ENCODE measurements at regions not wholly inside any gene's neighbourhood (a gene's known extent, or its start where the extent isn't known, plus 50 kb on each side); places are given as distances from the start of the nearest gene placed in this dataset.

GRCh38 chr3:174620855-174621472 lies 238.2 kb upstream of the NAALADL2 start:
- no peak overlapping the region for H3K27ac Mint-ChIP-seq
- H3K9me3 Mint-ChIP-seq: no peaks in the 10 kb centered on the region
- no peak overlapping the region for H3K4me3 Mint-ChIP-seq
- no peak for DNase-seq
- no peaks in the 10 kb centered on the region for H3K4me1 Mint-ChIP-seq
- no peaks in the 10 kb centered on the region for H3K27me3 Mint-ChIP-seq (ENCODE audit: low read depth, poor library complexity)
- TF ChIP-seq CTCF (IDR thresholded peaks at IDR 0.05): no peak
- no peaks in the 10 kb centered on the region for H3K36me3 Mint-ChIP-seq (ENCODE audit: low read depth)

GRCh38 chr3:174633342-174633741 lies 225.8 kb upstream of the NAALADL2 start:
- Mint-ChIP-seq H3K36me3 (ENCODE audit: low read depth) (no peaks in the 10 kb centered on the region), H3K27ac (no peak overlapping the region), H3K4me1 (no peaks in the 10 kb centered on the region), H3K9me3 (no peaks in the 10 kb centered on the region), H3K4me3 (no peak overlapping the region), H3K27me3 (ENCODE audit: low read depth, poor library complexity) (no peaks in the 10 kb centered on the region)
- no peak for TF ChIP-seq CTCF (IDR thresholded peaks at IDR 0.05)
- no peak for DNase-seq

GRCh38 chr3:174636451-174636850 lies 222.7 kb upstream of the NAALADL2 start:
- no peak for DNase-seq
- TF ChIP-seq CTCF (IDR thresholded peaks at IDR 0.05): no peak
- Mint-ChIP-seq H3K4me1 (no peaks in the 10 kb centered on the region), H3K4me3 (no peak overlapping the region), H3K27ac (no peak overlapping the region), H3K27me3 (ENCODE audit: low read depth, poor library complexity) (no peaks in the 10 kb centered on the region), H3K36me3 (ENCODE audit: low read depth) (no peaks in the 10 kb centered on the region), H3K9me3 (no peaks in the 10 kb centered on the region)

GRCh38 chr3:174639406-174639805 lies 219.7 kb upstream of the NAALADL2 start:
- H3K9me3 Mint-ChIP-seq: no peaks in the 10 kb centered on the region
- H3K4me3 Mint-ChIP-seq: no peak overlapping the region
- H3K27me3 Mint-ChIP-seq (ENCODE audit: low read depth, poor library complexity): no peaks in the 10 kb centered on the region
- H3K4me1 Mint-ChIP-seq: no peaks in the 10 kb centered on the region
- no peaks in the 10 kb centered on the region for H3K36me3 Mint-ChIP-seq (ENCODE audit: low read depth)
- no peak for TF ChIP-seq CTCF (IDR thresholded peaks at IDR 0.05)
- no peak for DNase-seq
- no peak overlapping the region for H3K27ac Mint-ChIP-seq

- no peak overlapping the region for H3K4me3 Mint-ChIP-seq
- H3K36me3 Mint-ChIP-seq (ENCODE audit: low read depth): no peaks in the 10 kb centered on the region
- TF ChIP-seq CTCF (IDR thresholded peaks at IDR 0.05): no peak
- H3K9me3 Mint-ChIP-seq: no peaks in the 10 kb centered on the region
- H3K27me3 Mint-ChIP-seq (ENCODE audit: low read depth, poor library complexity): no peaks in the 10 kb centered on the region
- no peaks in the 10 kb centered on the region for H3K4me1 Mint-ChIP-seq
- no peak for DNase-seq
- peak overlapping the region; percentile 43 for H3K27ac Mint-ChIP-seq
Observed at GRCh38 chr3:174639970-174640369, 219.2 kb upstream of the NAALADL2 start.

GRCh38 chr3:174640932-174641331 lies 218.2 kb upstream of the NAALADL2 start:
- no peak for DNase-seq
- no peaks in the 10 kb centered on the region for H3K9me3 Mint-ChIP-seq
- no peaks in the 10 kb centered on the region for H3K36me3 Mint-ChIP-seq (ENCODE audit: low read depth)
- H3K4me3 Mint-ChIP-seq: no peak overlapping the region
- no peaks in the 10 kb centered on the region for H3K27me3 Mint-ChIP-seq (ENCODE audit: low read depth, poor library complexity)
- no peak for TF ChIP-seq CTCF (IDR thresholded peaks at IDR 0.05)
- H3K27ac Mint-ChIP-seq: no peak overlapping the region
- no peaks in the 10 kb centered on the region for H3K4me1 Mint-ChIP-seq

Measured in nephron progenitor cell (in vitro differentiated cells).